Bone marrow (tissue), 2 donors: ENCODE measurements at regions not wholly inside any gene's neighbourhood (a gene's known extent, or its start where the extent isn't known, plus 50 kb on each side); places are given as distances from the start of the nearest gene placed in this dataset.

Experiments
- DNase-seq, 2 donors: peaks; one replicate each; lab custom pipeline; 2025; lab: John Stamatoyannopoulos, UW

DNA sequence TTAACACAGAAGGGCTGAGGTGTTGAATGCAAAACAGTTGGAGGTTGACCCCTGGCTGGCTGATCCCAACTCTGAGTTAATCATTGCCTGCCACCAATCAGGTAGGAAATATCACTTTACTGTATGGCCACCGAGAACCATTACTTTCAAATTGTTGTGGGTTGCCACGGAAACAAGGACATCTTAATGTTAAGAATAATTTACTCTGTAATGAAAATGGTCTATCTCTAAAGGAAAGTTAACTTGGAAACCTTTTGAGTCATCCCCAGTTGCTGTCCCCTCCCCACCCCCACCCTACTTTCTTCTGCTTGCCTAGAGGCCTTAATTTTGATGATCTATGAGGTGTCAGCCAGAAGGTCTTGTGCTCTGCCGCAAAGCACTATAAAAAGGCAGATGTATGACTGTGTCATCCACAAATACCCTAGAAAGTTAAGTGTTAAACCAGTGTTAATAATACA is 78.7 kb upstream of the SNRK start:
- no peak for DNase-seq

GRCh38 chr3:43206632-43207031 is 79.7 kb upstream of the SNRK start:
- no peak for DNase-seq

DNA sequence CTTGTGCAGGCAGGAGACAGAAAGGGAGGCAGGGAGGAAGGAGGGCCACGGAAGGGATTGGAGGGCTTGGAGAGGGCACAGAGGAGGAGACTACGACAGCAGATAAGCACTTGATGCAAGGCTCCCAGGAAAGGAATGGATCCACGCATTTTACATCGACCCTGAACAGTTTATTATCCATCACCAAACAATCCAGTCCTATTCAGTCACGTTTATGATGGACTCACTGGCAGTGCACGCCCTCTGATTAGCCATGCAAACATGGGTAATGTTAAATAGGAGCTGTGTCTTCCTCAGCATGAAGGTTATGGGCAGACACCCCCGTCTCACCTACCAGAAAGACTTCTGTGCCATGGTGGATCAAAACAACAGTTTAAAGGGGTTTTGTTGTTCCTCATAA is 80.2 kb upstream of the SNRK start:
- DNase-seq, result no peak

- no peak for DNase-seq
These were observed 83.3 kb upstream of the SNRK start for GRCh38 chr3:43203022-43203421.

- DNase-seq, result no peak
These were observed 84.8 kb upstream of the SNRK start for GRCh38 chr3:43201581-43201980.

DNA sequence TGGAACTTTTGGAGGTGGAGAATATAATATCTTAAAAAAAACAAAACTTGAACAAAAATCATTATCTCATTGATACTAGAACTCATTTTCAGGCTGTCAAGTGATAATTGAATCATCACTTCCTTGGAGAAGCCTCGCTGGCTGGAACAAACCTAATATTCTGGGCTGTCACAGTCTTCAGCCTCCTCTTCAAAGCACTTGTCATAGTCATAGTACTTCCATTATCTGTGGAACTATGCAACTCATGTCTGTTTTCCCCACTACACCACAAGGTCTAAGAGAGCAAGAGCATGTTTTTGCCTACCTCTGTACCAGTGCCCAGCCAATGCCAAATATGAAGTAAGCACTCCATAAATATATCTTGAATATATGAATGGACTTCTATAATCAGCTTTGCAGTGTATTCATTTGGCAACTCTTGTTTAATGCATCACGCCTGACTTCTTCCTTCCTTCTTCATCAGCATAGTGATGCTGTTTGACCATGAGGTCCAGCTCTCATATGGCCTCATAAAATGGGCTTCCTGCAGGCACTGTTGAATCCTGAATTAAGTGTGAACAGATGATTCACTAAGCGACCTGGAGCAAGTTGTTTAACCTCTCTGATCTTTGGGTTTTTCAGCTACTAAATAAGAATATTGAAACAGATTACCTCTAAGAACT is 86.6 kb upstream of the SNRK start:
- DNase-seq, result no peak

DNA sequence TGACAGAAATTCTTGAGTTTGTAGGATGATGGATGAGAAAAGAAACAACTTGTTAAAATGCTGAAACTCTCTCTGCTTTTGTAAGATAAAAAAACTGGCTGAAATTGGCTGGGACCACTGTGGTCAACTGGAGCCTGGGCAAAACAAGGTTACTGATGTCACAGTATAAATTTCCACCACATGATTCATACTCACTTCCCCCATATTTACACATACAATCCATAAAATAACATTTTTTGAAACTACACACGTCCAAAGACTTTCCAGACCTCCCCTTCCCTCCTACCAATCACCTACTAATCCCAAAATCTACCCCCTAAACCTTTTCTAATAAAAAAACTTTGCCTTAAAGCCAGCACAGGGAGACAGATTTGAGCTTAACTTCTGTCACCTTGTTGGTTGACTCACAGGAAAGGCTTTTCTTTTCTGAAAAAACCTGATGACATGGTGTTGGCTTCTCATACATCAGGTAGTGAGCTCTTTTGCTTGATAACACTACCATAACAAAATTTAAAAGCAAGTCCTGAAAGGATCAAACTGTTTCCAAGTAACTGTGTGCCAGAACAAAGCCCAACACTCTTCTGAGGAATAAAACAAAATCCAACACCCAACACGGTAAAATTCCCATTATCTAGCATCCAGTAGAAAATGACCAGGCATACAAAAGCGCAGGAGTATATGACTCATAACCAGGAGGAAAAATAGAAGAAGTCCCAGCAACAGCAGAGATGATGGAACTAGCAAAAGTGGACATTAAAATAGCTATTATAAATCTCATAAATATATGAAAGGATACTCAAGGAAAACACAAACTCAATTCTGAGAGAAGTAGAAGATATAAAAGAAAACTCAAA is 87.3 kb upstream of the SNRK start:
- no peak for DNase-seq

- no peak for DNase-seq
These were observed 88.0 kb upstream of the SNRK start for GRCh38 chr3:43198301-43198700.

- no peak for DNase-seq
These were observed 89.2 kb upstream of the SNRK start for GRCh38 chr3:43197181-43197580.

DNA sequence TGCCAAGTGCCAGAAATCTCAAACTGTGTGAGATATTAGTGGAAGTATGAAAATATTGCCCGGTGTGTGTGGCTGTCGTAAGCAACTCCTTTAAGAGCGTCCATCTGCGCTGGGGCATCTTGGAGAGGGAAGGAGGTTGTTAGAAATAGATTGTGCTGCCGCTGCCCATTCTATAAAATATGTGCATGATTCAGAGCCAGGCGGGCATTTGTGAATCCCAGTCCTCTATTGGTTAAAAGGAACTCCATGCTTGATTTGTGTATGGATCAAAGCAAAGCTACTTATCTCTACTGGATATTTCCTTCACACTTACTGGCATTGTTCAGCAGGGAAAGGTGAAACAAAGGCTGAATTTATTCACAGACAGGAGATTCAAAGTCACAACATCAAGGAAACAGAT is 89.6 kb upstream of the SNRK start:
- DNase-seq, result no peak

- DNase-seq, result no peak
These were observed 89.2 kb upstream of the POMGNT2 start for GRCh38 chr3:43195115-43195498.

GRCh38 chr3:43194490-43195114 is 88.7 kb upstream of the POMGNT2 start:
- DNase-seq, result no peak

GRCh38 chr3:43194069-43194468 is 88.2 kb upstream of the POMGNT2 start:
- no peak for DNase-seq

DNA sequence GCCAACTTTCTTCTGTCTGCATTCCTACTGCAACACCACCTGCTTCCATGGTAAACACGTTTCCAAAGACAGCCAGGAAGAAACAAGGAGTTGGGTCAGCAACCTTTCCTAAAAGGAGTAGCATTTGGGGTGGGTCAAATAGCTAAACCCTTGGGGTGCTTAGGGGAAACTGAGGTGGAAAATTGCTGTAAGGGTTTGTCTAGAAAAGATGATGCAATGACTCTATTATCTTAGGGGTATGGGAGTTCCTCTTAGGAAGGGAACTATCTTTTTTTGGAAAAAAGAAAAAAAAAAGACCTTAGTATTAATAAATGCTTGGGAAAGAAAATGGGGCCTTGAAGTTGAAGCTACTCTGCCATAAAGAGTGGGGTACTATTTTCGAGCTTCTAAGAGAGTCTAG is 86.1 kb upstream of the POMGNT2 start:
- DNase-seq, result no peak

GRCh38 chr3:43191116-43191515 is 85.2 kb upstream of the POMGNT2 start:
- no peak for DNase-seq

- no peak for DNase-seq
These were observed 84.8 kb upstream of the POMGNT2 start for GRCh38 chr3:43190670-43191069.

- no peak for DNase-seq
These were observed 82.1 kb upstream of the POMGNT2 start for GRCh38 chr3:43187836-43188479.

- DNase-seq, result no peak
These were observed 80.1 kb upstream of the POMGNT2 start for GRCh38 chr3:43185983-43186314.

DNA sequence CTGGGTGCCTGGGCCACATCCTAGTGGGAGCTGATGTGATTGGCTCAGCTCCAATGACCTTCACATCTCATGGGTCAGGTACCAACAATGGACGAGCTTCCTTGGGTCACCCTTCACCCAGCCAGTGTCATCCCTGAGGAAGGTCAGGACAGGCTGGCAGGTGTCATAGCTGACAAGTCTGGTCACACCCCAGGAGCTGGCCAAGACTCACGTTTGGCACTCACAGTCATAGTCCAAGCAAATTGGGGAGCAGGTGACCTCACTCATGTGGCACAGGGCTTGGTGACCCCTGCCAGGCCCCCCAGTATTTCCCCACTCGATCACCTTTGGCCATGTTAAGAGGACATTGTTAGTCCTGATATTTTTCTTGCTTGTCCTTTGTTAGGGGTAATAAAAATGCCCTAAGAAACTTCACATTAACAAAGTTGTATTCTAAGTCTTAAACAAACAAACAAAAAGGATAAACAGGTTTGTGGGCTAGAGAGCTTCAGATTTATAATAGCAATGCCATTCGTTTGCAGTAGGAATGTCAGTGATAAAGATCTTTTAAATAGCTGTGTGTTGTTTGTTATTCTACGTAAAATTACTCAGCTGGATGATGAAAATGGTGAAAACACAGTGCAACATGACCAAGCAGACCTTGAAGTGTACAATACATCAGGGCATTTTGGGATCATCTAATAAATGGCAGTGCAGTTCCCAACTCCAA is 79.5 kb upstream of the POMGNT2 start:
- DNase-seq, result no peak

DNA sequence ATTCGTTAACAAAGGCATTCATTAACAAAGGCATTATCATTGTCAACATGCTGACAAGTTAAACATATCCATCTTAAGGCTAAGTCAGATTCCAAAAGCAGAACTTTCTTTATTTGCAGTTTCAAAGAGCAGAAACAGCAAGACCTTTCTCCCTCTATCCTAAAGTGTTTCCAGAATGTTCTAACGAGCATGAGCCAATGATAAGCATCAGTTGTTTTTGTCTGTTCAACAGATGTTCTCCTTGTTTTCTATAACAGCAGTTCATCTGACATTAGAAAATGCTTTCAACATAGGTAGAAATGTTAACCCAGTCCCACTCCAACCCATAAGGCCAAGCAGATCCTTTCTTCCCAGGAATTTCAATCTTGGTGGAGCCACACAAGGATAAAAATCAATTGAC is 77.6 kb upstream of the POMGNT2 start:
- no peak for DNase-seq

GRCh38 chr3:43181202-43181821 is 75.4 kb upstream of the POMGNT2 start:
- no peak for DNase-seq

- DNase-seq, result no peak
These were observed 74.8 kb upstream of the POMGNT2 start for GRCh38 chr3:43180694-43181093.
